ENCODE measurements at regions not wholly inside any gene's neighbourhood (a gene's known extent, or its start where the extent isn't known, plus 50 kb on each side); places are given as distances from the start of the nearest gene placed in this dataset.

DNA sequence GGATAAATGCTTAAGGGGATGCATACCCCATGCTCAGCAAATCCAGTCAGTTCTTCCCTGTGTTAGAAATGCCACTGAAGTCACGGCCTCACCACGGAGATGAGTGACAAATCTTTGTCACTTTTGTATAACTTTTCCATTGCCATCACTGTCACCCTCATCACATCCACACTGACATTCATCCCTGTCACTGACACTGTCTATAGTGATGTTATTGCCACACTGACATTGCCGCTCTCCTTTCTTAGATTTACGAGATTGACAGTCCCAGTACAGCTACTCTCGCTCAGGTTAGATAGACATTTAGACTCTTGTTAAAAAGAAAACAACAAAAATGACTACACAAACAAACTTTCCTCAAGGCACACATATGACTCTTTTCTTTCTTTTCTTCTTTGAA, 910.7 kb upstream of the CNTN5 start (continued):
- TF ChIP-seq, protein P1, sequence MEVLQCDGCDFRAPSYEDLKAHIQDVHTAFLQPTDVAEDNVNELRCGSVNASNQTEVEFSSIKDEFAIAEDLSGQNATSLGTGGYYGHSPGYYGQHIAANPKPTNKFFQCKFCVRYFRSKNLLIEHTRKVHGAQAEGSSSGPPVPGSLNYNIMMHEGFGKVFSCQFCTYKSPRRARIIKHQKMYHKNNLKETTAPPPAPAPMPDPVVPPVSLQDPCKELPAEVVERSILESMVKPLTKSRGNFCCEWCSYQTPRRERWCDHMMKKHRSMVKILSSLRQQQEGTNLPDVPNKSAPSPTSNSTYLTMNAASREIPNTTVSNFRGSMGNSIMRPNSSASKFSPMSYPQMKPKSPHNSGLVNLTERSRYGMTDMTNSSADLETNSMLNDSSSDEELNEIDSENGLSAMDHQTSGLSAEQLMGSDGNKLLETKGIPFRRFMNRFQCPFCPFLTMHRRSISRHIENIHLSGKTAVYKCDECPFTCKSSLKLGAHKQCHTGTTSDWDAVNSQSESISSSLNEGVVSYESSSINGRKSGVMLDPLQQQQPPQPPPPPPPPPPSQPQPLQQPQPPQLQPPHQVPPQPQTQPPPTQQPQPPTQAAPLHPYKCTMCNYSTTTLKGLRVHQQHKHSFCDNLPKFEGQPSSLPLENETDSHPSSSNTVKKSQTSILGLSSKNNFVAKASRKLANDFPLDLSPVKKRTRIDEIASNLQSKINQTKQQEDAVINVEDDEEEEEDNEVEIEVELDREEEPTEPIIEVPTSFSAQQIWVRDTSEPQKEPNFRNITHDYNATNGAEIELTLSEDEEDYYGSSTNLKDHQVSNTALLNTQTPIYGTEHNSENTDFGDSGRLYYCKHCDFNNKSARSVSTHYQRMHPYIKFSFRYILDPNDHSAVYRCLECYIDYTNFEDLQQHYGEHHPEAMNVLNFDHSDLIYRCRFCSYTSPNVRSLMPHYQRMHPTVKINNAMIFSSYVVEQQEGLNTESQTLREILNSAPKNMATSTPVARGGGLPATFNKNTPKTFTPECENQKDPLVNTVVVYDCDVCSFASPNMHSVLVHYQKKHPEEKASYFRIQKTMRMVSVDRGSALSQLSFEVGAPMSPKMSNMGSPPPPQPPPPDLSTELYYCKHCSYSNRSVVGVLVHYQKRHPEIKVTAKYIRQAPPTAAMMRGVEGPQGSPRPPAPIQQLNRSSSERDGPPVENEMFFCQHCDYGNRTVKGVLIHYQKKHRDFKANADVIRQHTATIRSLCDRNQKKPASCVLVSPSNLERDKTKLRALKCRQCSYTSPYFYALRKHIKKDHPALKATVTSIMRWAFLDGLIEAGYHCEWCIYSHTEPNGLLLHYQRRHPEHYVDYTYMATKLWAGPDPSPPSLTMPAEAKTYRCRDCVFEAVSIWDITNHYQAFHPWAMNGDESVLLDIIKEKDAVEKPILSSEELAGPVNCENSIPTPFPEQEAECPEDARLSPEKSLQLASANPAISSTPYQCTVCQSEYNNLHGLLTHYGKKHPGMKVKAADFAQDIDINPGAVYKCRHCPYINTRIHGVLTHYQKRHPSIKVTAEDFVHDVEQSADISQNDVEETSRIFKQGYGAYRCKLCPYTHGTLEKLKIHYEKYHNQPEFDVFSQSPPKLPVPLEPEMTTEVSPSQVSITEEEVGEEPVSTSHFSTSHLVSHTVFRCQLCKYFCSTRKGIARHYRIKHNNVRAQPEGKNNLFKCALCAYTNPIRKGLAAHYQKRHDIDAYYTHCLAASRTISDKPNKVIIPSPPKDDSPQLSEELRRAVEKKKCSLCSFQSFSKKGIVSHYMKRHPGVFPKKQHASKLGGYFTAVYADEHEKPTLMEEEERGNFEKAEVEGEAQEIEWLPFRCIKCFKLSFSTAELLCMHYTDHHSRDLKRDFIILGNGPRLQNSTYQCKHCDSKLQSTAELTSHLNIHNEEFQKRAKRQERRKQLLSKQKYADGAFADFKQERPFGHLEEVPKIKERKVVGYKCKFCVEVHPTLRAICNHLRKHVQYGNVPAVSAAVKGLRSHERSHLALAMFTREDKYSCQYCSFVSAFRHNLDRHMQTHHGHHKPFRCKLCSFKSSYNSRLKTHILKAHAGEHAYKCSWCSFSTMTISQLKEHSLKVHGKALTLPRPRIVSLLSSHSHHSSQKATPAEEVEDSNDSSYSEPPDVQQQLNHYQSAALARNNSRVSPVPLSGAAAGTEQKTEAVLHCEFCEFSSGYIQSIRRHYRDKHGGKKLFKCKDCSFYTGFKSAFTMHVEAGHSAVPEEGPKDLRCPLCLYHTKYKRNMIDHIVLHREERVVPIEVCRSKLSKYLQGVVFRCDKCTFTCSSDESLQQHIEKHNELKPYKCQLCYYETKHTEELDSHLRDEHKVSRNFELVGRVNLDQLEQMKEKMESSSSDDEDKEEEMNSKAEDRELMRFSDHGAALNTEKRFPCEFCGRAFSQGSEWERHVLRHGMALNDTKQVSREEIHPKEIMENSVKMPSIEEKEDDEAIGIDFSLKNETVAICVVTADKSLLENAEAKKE (CRISPR knock-in tag; IDR thresholded peaks at IDR 0.05) = no peak
- TF ChIP-seq JUNB (IDR thresholded peaks at IDR 0.05; ENCODE audit: unreplicated experiment) (no peak), ZNF331 (CRISPR knock-in tag; IDR thresholded peaks at IDR 0.05; ENCODE audit: low read depth) (no peak)

DNA sequence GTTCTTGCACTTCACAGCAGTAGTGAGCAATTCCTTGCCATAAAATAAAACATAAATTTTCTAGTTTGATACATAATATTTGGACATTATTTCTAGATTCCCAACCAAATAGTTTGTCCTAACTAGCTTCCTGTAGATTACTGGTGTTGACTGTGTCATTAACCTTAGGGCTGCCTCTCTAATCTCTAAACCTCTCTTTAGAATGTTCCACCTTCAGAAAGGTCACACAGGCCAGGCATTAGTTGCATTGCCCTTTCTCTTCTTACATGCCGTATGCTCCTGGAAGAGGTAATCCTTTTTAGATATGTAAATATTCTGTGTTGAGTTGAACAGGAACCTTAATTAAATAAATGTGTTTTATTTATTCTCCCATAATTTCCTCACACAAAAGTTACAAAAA, 904.9 kb upstream of the CNTN5 start:
- Mint-ChIP-seq H3K27me3 (ENCODE audit: insufficient read depth, low read depth, poor library complexity) (no peaks in the 10 kb centered on the region), H3K36me3 (ENCODE audit: low read depth) (no peaks in the 10 kb centered on the region), H3K27ac (no peak overlapping the region), H3K9me3 (peaks cover 4% of the 10 kb centered on the region; the same call in 1 of the 3 replicates), H3K4me1 (no peaks in the 10 kb centered on the region), H3K4me3 (no peak overlapping the region)
- no peaks in the 10 kb centered on the region for H3F3A ChIP-seq (replicated peaks; ENCODE audit: low read depth)
- no peak overlapping the region for H2AFZ ChIP-seq
- no peak overlapping the region for H3K27ac ChIP-seq (ENCODE audit: low read depth)
- DNase-seq (ENCODE audit: low spot score) = no peak
- no peak for ATAC-seq
- no peaks in the 10 kb centered on the region for H3K9me2 ChIP-seq (ENCODE audit: insufficient read depth)
- no peak overlapping the region for H3K4me3 ChIP-seq
- H3K27me3 ChIP-seq (ENCODE audit: insufficient read depth) = no peaks in the 10 kb centered on the region
- no peaks in the 10 kb centered on the region for H4K20me1 ChIP-seq (replicated peaks; ENCODE audit: insufficient read depth)
- no peaks in the 10 kb centered on the region; the same call in 1 of the 2 replicates for H3K36me3 ChIP-seq (ENCODE audit: insufficient read depth)
- H3K4me1 ChIP-seq (ENCODE audit: insufficient read depth) = no peaks in the 10 kb centered on the region
- no peak overlapping the region for H3K4me2 ChIP-seq
- no peaks in the 10 kb centered on the region for H3K79me2 ChIP-seq (replicated peaks; ENCODE audit: insufficient read depth)
- TF ChIP-seq NANOG (IDR thresholded peaks at IDR 0.05; ENCODE audit: borderline replicate concordance) = no peak
- TF ChIP-seq ZNF114 (CRISPR knock-in tag; IDR thresholded peaks at IDR 0.05) = no peak
- no peak for TF ChIP-seq STAT1 (IDR thresholded peaks at IDR 0.05; ENCODE audit: unreplicated experiment)
- no peak for TF ChIP-seq CREB1 (CRISPR knock-in tag; IDR thresholded peaks at IDR 0.05; ENCODE audit: low read depth)
- no peak for TF ChIP-seq POLR2AphosphoS5 (IDR thresholded peaks at IDR 0.05; ENCODE audit: low read depth)
- TF ChIP-seq, protein P2, sequence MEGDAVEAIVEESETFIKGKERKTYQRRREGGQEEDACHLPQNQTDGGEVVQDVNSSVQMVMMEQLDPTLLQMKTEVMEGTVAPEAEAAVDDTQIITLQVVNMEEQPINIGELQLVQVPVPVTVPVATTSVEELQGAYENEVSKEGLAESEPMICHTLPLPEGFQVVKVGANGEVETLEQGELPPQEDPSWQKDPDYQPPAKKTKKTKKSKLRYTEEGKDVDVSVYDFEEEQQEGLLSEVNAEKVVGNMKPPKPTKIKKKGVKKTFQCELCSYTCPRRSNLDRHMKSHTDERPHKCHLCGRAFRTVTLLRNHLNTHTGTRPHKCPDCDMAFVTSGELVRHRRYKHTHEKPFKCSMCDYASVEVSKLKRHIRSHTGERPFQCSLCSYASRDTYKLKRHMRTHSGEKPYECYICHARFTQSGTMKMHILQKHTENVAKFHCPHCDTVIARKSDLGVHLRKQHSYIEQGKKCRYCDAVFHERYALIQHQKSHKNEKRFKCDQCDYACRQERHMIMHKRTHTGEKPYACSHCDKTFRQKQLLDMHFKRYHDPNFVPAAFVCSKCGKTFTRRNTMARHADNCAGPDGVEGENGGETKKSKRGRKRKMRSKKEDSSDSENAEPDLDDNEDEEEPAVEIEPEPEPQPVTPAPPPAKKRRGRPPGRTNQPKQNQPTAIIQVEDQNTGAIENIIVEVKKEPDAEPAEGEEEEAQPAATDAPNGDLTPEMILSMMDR (conservative IDR thresholded peaks at IDR 0.05; ENCODE audit: low read depth in 2 of 2) = no peak
- TF ChIP-seq EZH2 (IDR thresholded peaks at IDR 0.05; ENCODE audit: low read depth, unreplicated experiment) = no peak

All from GM23338 (cell line).